K562 (cell line): ENCODE measurements at regions not wholly inside any gene's neighbourhood (a gene's known extent, or its start where the extent isn't known, plus 50 kb on each side); places are given as distances from the start of the nearest gene placed in this dataset.

ENCODE experiments used
- ATAC-seq: fragments of 200-7000 bp; cut with Tn5 transposase; 3 replicates; pipeline ENCODE4 v1.9.1; 2020; ENCODE audit warnings: moderate library complexity
- BruUV-seq: library from RNA; stranded (reverse); fragments of 400-500 nt; replicated peaks from 2 replicates; lab custom pipeline; 2021; lab: Mats Ljungman, UMichigan
- CTCF ChIA-PET: fragments of 300-600 bp; formaldehyde crosslinking; extraction: SDS; loops from one replicate; lab custom pipeline; 2021; ENCODE audit warnings: low intra/inter-chr PET ratio; lab: Yijun Ruan, JAX
- POLR2A ChIA-PET: fragments of 300-600, 350-650 bp; sonication (Branson Sonifier 250); formaldehyde crosslinking; extraction: SDS; loops from one replicate; lab custom pipeline; 2021; ENCODE audit warnings: antibody characterized with exemption, inconsistent platforms; lab: Yijun Ruan, JAX
- DNase-seq, 4 experiments: peaks; one replicate each; pipeline versions ENCODE4 v3.0.0 to v3.0.0-alpha.2; 2011 to 2018; ENCODE audit warnings: low spot score in 3 of 4, mixed read lengths in 3 of 4; ENCODE audit errors: extremely low read depth in 1 of 4
- FAIRE-seq: peaks from 2 replicates; lab custom pipeline; 2011; peaks lifted over from hg19 to GRCh38; lab: Jason Lieb, UNC
- H2AFZ ChIP-seq: 2 replicates; pipeline ENCODE4 v1.6.0; 2011; ENCODE audit warnings: low read depth, low read length, control low read depth, inconsistent platforms
- H3K27ac ChIP-seq: fragments of 200-600 bp; 3 replicates; pipeline ENCODE4 v1.8.0; 2011; ENCODE audit warnings: low read depth, mild to moderate bottlenecking, control low read depth, inconsistent platforms, low read length, moderate library complexity, mixed read lengths; ENCODE audit errors: extremely low read depth
- H3K27me3 ChIP-seq, 2 experiments: fragments of 300-600 bp in 1 of 2; 2 replicates in 1 of 2; 3 replicates in 1 of 2; pipeline versions ENCODE4 v1.6.0 to v1.8.0; 2011; ENCODE audit warnings: inconsistent platforms in 2 of 2, low read length in 2 of 2, mild to moderate bottlenecking in 1 of 2, mixed read lengths in 1 of 2, moderate library complexity in 1 of 2; ENCODE audit not compliant: control insufficient read depth in 2 of 2, insufficient read depth in 2 of 2
- H3K36me3 ChIP-seq: fragments of 300-600 bp; 3 replicates; pipeline ENCODE4 v1.8.0; 2011; ENCODE audit warnings: mild to moderate bottlenecking, low read length, inconsistent platforms; ENCODE audit not compliant: control insufficient read depth, insufficient read depth
- H3K4me1 ChIP-seq, 2 experiments: fragments of 200-600 bp in 1 of 2; replicated peaks in 1 of 2; 2 replicates in 1 of 2; 3 replicates in 1 of 2; pipeline versions ENCODE4 v1.5.1 to v1.8.0; 2011; ENCODE audit warnings: inconsistent platforms in 2 of 2, low read length in 2 of 2, mild to moderate bottlenecking in 1 of 2, mixed read lengths in 1 of 2, moderate library complexity in 1 of 2; ENCODE audit not compliant: control insufficient read depth in 2 of 2, insufficient read depth in 2 of 2
- H3K4me2 ChIP-seq: 2 replicates; pipeline ENCODE4 v1.6.1; 2011; ENCODE audit warnings: low read length, control low read depth, inconsistent platforms, mixed read lengths; ENCODE audit not compliant: insufficient read depth
- H3K4me3 ChIP-seq: fragments of 200-600 bp; sonication (generic), shearing (Covaris generic); 2 replicates; pipeline ENCODE4 v1.5.1; 2016; ENCODE audit warnings: control low read depth, inconsistent platforms
- H3K79me2 ChIP-seq: fragments of 200-600 bp; 3 replicates; pipeline ENCODE4 v1.8.0; 2011; ENCODE audit warnings: low read length, inconsistent platforms; ENCODE audit not compliant: control insufficient read depth, insufficient read depth
- H3K9ac ChIP-seq, 2 experiments: 2 replicates each; pipeline versions ENCODE4 v1.6.0 to v1.6.1; 2011; ENCODE audit warnings: low read depth in 2 of 2, low read length in 2 of 2, control low read depth in 1 of 2, inconsistent platforms in 1 of 2, mild to moderate bottlenecking in 1 of 2, mixed read lengths in 1 of 2; ENCODE audit not compliant: insufficient read depth in 1 of 2
- H3K9me1 ChIP-seq: one replicate; pipeline ENCODE4 v1.6.0; 2011; ENCODE audit warnings: inconsistent platforms, mild to moderate bottlenecking, low read length, moderate library complexity; ENCODE audit not compliant: control insufficient read depth, insufficient read depth
- H3K9me3 ChIP-seq: replicated peaks from 2 replicates; pipeline ENCODE4 v1.5.1; 2011; ENCODE audit warnings: low read depth, low read length, inconsistent platforms; ENCODE audit not compliant: control insufficient read depth, insufficient read depth
- H4K20me1 ChIP-seq: replicated peaks from 2 replicates; pipeline ENCODE4 v1.6.1; 2011; ENCODE audit warnings: low read length, inconsistent platforms, mixed read lengths; ENCODE audit not compliant: control insufficient read depth, insufficient read depth
- BRF1 ChIP-seq: IDR thresholded peaks from 3 replicates; pipeline ENCODE4 v1.6.1; 2011; ENCODE audit warnings: borderline replicate concordance, mild to moderate bottlenecking; ENCODE audit not compliant: insufficient read length; ENCODE audit errors: extremely low read depth
- DIDO1 ChIP-seq: fragments of 450-650 bp; IDR thresholded peaks from 2 replicates; pipeline ENCODE4 v1.6.1; 2016; ENCODE audit warnings: low read depth, missing biosample characterization, missing genetic modification characterization
- DNMT1 ChIP-seq: fragments of 450-650 bp; IDR thresholded peaks from 2 replicates; pipeline ENCODE4 v1.6.1; 2016; ENCODE audit warnings: antibody characterized with exemption, mild to moderate bottlenecking
- FOXM1 ChIP-seq, 2 experiments: fragments of 450-650 bp in 1 of 2; sonication (generic) in 1 of 2; formaldehyde crosslinking in 1 of 2; IDR thresholded peaks; 2 replicates each; pipeline versions ENCODE4 v1.6.1 to v1.9.0; 2017 to 2022; ENCODE audit warnings: low read depth in 2 of 2, mild to moderate bottlenecking in 2 of 2, missing genetic modification reagents in 1 of 2, moderate library complexity in 1 of 2
- MED1 ChIP-seq: sonication (generic); formaldehyde crosslinking; IDR thresholded peaks from 2 replicates; pipeline ENCODE4 v1.8.1; 2023; ENCODE audit warnings: missing genetic modification reagents, borderline replicate concordance
- NFXL1 ChIP-seq: fragments of 450-650 bp; formaldehyde crosslinking; IDR thresholded peaks from 2 replicates; pipeline ENCODE4 v1.4.0; 2021; ENCODE audit warnings: mild to moderate bottlenecking
- NR1H2 ChIP-seq: sonication (generic); formaldehyde crosslinking; IDR thresholded peaks from 2 replicates; pipeline ENCODE4 v1.4.0; 2020; ENCODE audit warnings: mild to moderate bottlenecking, missing genetic modification reagents
- NR3C1 ChIP-seq: sonication (generic); formaldehyde crosslinking; IDR thresholded peaks from 2 replicates; pipeline ENCODE4 v1.8.1; 2022; ENCODE audit warnings: missing genetic modification reagents
- POLR2AphosphoS5 ChIP-seq: IDR thresholded peaks from 2 replicates; pipeline ENCODE4 v1.6.1; 2011; ENCODE audit warnings: mild to moderate bottlenecking, low read depth, low read length, moderate library complexity; ENCODE audit not compliant: control insufficient read depth, insufficient read depth
- POLR2B ChIP-seq: fragments of 450-650 bp; IDR thresholded peaks from 2 replicates; pipeline ENCODE4 v1.6.1; 2018; ENCODE audit warnings: low read depth; ENCODE audit not compliant: partially characterized antibody
- RBM22 ChIP-seq: fragments of 200-400 bp; formaldehyde crosslinking; IDR thresholded peaks from 2 replicates; pipeline ENCODE4 v1.6.1; 2018; ENCODE audit warnings: low read length, low read depth; ENCODE audit not compliant: poor library complexity, severe bottlenecking
- RFX5 ChIP-seq: IDR thresholded peaks from 2 replicates; pipeline ENCODE4 v1.6.1; 2011; ENCODE audit warnings: low read depth, mild to moderate bottlenecking, improper control_type of control experiment, low read length
- SRSF7 ChIP-seq: fragments of 200-400 bp; formaldehyde crosslinking; optimal IDR thresholded peaks from 2 replicates; pipeline ENCODE3; 2017; ENCODE audit warnings: mild to moderate bottlenecking, low read depth, low read length
- U2AF1 ChIP-seq: fragments of 200-400 bp; formaldehyde crosslinking; optimal IDR thresholded peaks from 2 replicates; pipeline ENCODE3; 2017; ENCODE audit warnings: mild to moderate bottlenecking, low read depth, low read length, moderate library complexity
- ZNF184 ChIP-seq: sonication (generic); formaldehyde crosslinking; IDR thresholded peaks from 2 replicates; pipeline ENCODE4 v1.5.0; 2020; ENCODE audit warnings: missing genetic modification reagents
- ZNF354B ChIP-seq: fragments of 250-450 bp; sonication (Bioruptor Pico); IDR thresholded peaks from 2 replicates; pipeline ENCODE4 v1.4.0; 2020
- WGBS: fragments of 100-300 bp; shearing (Covaris generic); methylation state at CpG from one replicate; pipeline ENCODE4 v1.1.6; 2016; ENCODE audit warnings: low coverage, mixed read lengths; ENCODE audit not compliant: insufficient coverage; ENCODE audit errors: missing lambda C conversion rate; 5-methylcytosine and 5-hydroxymethylcytosine counted together
- in situ Hi-C: fragments of 300-500 bp; cut with MboI; formaldehyde crosslinking; loops from 4 replicates; pipeline ENCODE4 v1.15.0; 2018; ENCODE audit warnings: inconsistent platforms, mixed read lengths
- intact Hi-C: fragments of 100-400 bp; cut with micrococcal nuclease; formaldehyde crosslinking; loops from 2 replicates; pipeline ENCODE4 v1.14.2; 2022

DNA sequence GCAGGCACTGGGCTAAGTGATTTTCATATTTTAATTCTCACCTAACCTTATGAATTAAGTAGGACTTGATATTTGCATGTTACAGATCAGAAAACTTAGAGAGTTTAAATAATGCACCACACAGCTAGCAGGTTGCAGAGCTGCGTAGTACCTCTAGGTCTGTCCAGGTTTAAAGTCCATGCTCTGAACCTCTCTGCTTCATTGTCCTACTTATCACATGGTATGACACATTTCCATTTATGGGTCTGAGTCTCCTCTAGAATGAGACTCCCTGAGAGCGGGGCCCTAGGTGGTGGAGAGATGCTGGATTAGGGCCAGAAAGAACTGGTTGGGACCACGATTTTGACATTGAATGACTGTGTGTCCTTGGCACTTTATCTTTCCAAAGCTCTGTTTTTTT, 102.5 kb upstream of the USP24 start:
- DNase-seq (no peak), ATAC-seq (no peak), FAIRE-seq (no peak)
- Histone ChIP-seq H2AFZ (no peak overlapping the region), H3K27ac (no peak overlapping the region), H3K27me3 (peaks cover 14 to 38% of the 10 kb centered on the region in 2 experiments; a peak in 4 of 5 replicates), H3K4me1 (no peaks in the 10 kb centered on the region), H3K4me2 (no peak overlapping the region), H3K9me3 (no peaks in the 10 kb centered on the region), H3K9me1 (no peaks in the 10 kb centered on the region), H3K9ac (no peak overlapping the region), H3K36me3 (no peaks in the 10 kb centered on the region), H3K4me3 (no peak overlapping the region), H4K20me1 (no peaks in the 10 kb centered on the region), H3K79me2 (no peaks in the 10 kb centered on the region)
- CTCF ChIA-PET: no interaction called here
- no TSS peak for BruUV-seq
- 4% methylated on average over 3 of the region's 3 CpGs for WGBS
- intact Hi-C loops: no loop called here
- TF ChIP-seq POLR2AphosphoS5 (no peak), DIDO1 (no peak), U2AF1 (no peak), NR1H2 (CRISPR knock-in tag) (no peak), MED1 (CRISPR knock-in tag) (no peak), FOXM1 (IDR thresholded peaks at IDR 0.05; ENCODE audit: low read depth) (no peak), FOXM1 (CRISPR knock-in tag; IDR thresholded peaks at IDR 0.05; ENCODE audit: low read depth) (no peak), DNMT1 (no peak), NR3C1 (no peak), SRSF7 (no peak), ZNF354B (CRISPR knock-in tag) (no peak), RBM22 (no peak), BRF1 (no peak), ZNF184 (CRISPR knock-in tag) (no peak), RFX5 (no peak), POLR2B (no peak), NFXL1 (CRISPR knock-in tag) (no peak)
- POLR2A ChIA-PET: interaction anchor here (0.8 to 2.3 kb wide), 3 partner anchors 8 to 252 kb away, joined by 3 to 13 read pairs (median 5); no protein-coding TSS in a partner anchor
- in situ Hi-C loops: no loop called here
